ENCODE measurements at regions not wholly inside any gene's neighbourhood (a gene's known extent, or its start where the extent isn't known, plus 50 kb on each side); places are given as distances from the start of the nearest gene placed in this dataset.

DNA sequence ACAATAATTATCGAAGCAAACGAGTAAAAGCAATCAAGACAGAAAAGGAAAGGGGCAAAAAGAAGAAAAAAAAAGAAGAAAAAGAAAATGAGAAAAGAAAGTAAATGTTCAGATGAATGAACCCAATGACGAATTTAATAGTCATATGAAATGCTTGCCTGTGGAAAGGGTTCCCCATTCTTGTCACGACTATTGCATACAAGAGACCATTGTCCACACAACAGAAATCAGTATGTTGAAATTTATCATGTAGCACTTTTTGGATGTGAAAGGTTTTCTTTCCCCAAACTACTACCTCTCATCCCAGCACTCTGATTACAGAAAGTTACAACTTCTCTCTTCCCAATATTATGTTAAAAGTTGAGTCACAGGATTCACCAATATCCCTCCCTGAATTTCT is 162.4 kb downstream of the ZDHHC21 start:
- no CpG with 5 or more reads among the region's 4 CpGs for WGBS (ENCODE audit: extremely low coverage, insufficient read length, low lambda C conversion rate)

More for the DNA sequence above, 162.4 kb downstream of the ZDHHC21 start:
- H3K4me1 Mint-ChIP-seq = peaks cover 59 to 62% of the 10 kb centered on the region in 2 experiments
- Histone ChIP-seq H3K56ac (ENCODE audit: insufficient read length, low read depth, low read length) (no peak overlapping the region), H3K4me2 (ENCODE audit: insufficient read depth, insufficient read length, low read length) (no peak overlapping the region), H4K5ac (ENCODE audit: insufficient read length, low read depth, low read length) (no peak overlapping the region), H2AFZ (ENCODE audit: low read length) (no peak overlapping the region), H3K18ac (ENCODE audit: insufficient read length, low read depth, low read length) (no peak overlapping the region), H2AK5ac (ENCODE audit: insufficient read length, low read length) (no peak overlapping the region), H3K4me1 (ENCODE audit: insufficient read depth, low read length) (peaks cover 14% of the 10 kb centered on the region), H4K20me1 (ENCODE audit: control insufficient read depth, insufficient read depth, insufficient read length) (no peaks in the 10 kb centered on the region), H3K14ac (ENCODE audit: insufficient read depth, low read length) (no peak overlapping the region), H3K23me2 (ENCODE audit: insufficient read length, low read depth, low read length, poor library complexity, severe bottlenecking) (no peaks in the 10 kb centered on the region), H3K79me1 (ENCODE audit: insufficient read depth, low read depth, low read length, poor library complexity, severe bottlenecking) (no peaks in the 10 kb centered on the region), H3T11ph (ENCODE audit: low read length) (no peak overlapping the region), H4K91ac (ENCODE audit: insufficient read length, low read depth, low read length) (no peak overlapping the region), H2BK20ac (ENCODE audit: low read depth, low read length, poor library complexity, severe bottlenecking) (no peak overlapping the region), H3K27ac (ENCODE audit: insufficient read length, low read depth, low read length) (no peak overlapping the region), H3K9ac (ENCODE audit: extremely low read depth, insufficient read length, low read length) (no peak overlapping the region), H3K23ac (ENCODE audit: insufficient read length, low read depth, low read length) (no peak overlapping the region), H3K4ac (ENCODE audit: low read depth, low read length) (no peak overlapping the region), H4K8ac (replicated peaks; ENCODE audit: insufficient read length, low read depth, low read length) (no peak overlapping the region), H3K9me3 (ENCODE audit: control insufficient read depth, low read depth, low read length) (no peaks in the 10 kb centered on the region), H2BK5ac (ENCODE audit: insufficient read length, low read length) (no peak overlapping the region), H2BK120ac (ENCODE audit: low read depth, low read length, poor library complexity, severe bottlenecking) (no peak overlapping the region), H3K79me2 (ENCODE audit: insufficient read depth, low read length) (no peaks in the 10 kb centered on the region), H2BK12ac (ENCODE audit: insufficient read length, low read depth, low read length) (no peak overlapping the region), H3K27me3 (ENCODE audit: insufficient read depth, low read length) (no peaks in the 10 kb centered on the region), H2BK15ac (ENCODE audit: low read depth, low read length) (no peak overlapping the region)
- no peak for DNase-seq
- H3K27ac Mint-ChIP-seq = peak overlapping the region in 1 of 3 experiments; percentile 91; a peak in 2 of 7 replicates
- H3K36me3 Mint-ChIP-seq (ENCODE audit: insufficient read depth in 1 of 3, low read depth in 3 of 3) = no peaks in the 10 kb centered on the region
- H3K4me3 Mint-ChIP-seq = no peak overlapping the region
- H3K27me3 Mint-ChIP-seq (ENCODE audit: low read depth) = peaks cover 4% of the 10 kb centered on the region
- no peaks in the 10 kb centered on the region for H3K9me3 Mint-ChIP-seq
- TF ChIP-seq, protein P1, sequence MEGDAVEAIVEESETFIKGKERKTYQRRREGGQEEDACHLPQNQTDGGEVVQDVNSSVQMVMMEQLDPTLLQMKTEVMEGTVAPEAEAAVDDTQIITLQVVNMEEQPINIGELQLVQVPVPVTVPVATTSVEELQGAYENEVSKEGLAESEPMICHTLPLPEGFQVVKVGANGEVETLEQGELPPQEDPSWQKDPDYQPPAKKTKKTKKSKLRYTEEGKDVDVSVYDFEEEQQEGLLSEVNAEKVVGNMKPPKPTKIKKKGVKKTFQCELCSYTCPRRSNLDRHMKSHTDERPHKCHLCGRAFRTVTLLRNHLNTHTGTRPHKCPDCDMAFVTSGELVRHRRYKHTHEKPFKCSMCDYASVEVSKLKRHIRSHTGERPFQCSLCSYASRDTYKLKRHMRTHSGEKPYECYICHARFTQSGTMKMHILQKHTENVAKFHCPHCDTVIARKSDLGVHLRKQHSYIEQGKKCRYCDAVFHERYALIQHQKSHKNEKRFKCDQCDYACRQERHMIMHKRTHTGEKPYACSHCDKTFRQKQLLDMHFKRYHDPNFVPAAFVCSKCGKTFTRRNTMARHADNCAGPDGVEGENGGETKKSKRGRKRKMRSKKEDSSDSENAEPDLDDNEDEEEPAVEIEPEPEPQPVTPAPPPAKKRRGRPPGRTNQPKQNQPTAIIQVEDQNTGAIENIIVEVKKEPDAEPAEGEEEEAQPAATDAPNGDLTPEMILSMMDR (conservative IDR thresholded peaks at IDR 0.05) = no peak
